ENCODE measurements at regions not wholly inside any gene's neighbourhood (a gene's known extent, or its start where the extent isn't known, plus 50 kb on each side); places are given as distances from the start of the nearest gene placed in this dataset.

DNA sequence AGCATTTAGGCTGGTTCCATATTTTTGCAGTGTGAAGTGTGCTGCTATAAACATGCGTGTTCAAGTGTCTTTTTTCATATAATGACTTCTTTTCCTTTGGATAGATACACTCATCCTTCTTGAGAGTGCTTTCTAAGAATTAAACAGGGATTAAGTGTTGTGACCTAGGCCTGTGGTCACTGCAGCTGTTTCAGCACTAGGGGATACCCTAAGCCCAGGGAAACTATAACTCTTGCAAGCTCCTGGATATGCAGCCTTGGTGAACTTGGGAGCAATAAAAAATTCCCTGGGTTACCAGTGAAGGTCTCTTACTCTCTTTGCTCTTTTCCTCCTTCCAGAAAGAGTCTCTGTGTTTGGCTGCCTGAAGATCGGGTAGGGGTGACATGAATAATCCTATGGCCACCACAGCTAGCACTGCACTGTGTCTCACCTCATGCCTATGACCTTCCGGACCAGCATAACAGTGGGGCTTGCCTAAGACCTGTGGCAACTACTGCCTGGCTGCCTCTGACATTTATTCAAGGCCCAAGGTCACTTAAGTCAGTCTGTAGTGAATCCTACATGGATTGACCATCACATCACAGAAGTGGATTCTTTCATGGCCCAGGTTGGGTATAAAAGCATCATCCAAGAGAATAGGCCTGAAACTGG, 799.7 kb downstream of the DACH1 start:
- Histone ChIP-seq H3K9me3 (ENCODE audit: insufficient read depth, low read depth, low read length) (peaks cover under 1% of the 10 kb centered on the region; the same call in 1 of the 2 replicates), H3K36me3 (ENCODE audit: insufficient read depth, low read depth, low read length) (no peaks in the 10 kb centered on the region), H3K27ac (ENCODE audit: low read length) (no peak overlapping the region), H3K27me3 (ENCODE audit: insufficient read depth, low read length) (no peaks in the 10 kb centered on the region), H3K4me1 (ENCODE audit: insufficient read depth, low read length) (no peaks in the 10 kb centered on the region), H3K9ac (ENCODE audit: low read depth, low read length) (no peak overlapping the region), H3K4me3 (ENCODE audit: low read length) (no peak overlapping the region)

DNA sequence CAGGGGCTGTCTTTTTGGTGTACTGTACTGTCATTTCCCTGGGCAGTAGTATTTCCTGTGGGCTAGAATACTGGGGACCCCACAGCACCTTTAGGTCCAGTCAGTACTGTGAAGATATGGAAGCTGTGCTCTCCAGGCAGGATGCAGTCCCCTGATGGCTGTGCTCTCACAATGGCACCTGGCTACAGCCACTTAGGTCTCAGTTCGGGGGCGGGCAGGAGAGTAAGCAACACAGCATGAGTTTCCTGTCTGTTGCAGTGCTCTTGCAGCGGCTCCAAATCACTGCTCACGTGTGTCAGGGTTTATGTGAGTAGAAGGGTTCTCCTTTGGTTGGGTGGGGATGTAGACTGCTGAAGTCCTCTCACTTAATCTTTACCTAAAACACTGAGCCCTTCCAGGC, 810.4 kb downstream of the DACH1 start:
- no peaks in the 10 kb centered on the region; the same call in 1 of the 2 replicates for H3K9me3 ChIP-seq (ENCODE audit: insufficient read depth, low read depth, low read length)
- no peaks in the 10 kb centered on the region for H3K36me3 ChIP-seq (ENCODE audit: insufficient read depth, low read depth, low read length)
- H3K4me3 ChIP-seq (ENCODE audit: low read length) = no peak overlapping the region
- H3K9ac ChIP-seq (ENCODE audit: low read depth, low read length) = no peak overlapping the region
- no peaks in the 10 kb centered on the region for H3K4me1 ChIP-seq (ENCODE audit: insufficient read depth, low read length)
- H3K27ac ChIP-seq (ENCODE audit: low read length) = no peak overlapping the region
- H3K27me3 ChIP-seq (ENCODE audit: insufficient read depth, low read length) = no peaks in the 10 kb centered on the region

GRCh38 chr13:71055644-71056043, 811.4 kb downstream of the DACH1 start:
- Histone ChIP-seq H3K4me3 (ENCODE audit: low read length) (no peak overlapping the region), H3K9ac (ENCODE audit: low read depth, low read length) (no peak overlapping the region), H3K36me3 (ENCODE audit: insufficient read depth, low read depth, low read length) (no peaks in the 10 kb centered on the region), H3K27ac (ENCODE audit: low read length) (no peak overlapping the region), H3K27me3 (ENCODE audit: insufficient read depth, low read length) (no peaks in the 10 kb centered on the region), H3K4me1 (ENCODE audit: insufficient read depth, low read length) (no peaks in the 10 kb centered on the region), H3K9me3 (ENCODE audit: insufficient read depth, low read depth, low read length) (no peaks in the 10 kb centered on the region)

- Histone ChIP-seq H3K9me3 (ENCODE audit: insufficient read depth, low read depth, low read length) (no peaks in the 10 kb centered on the region), H3K27me3 (ENCODE audit: insufficient read depth, low read length) (no peaks in the 10 kb centered on the region), H3K9ac (ENCODE audit: low read depth, low read length) (no peak overlapping the region), H3K27ac (ENCODE audit: low read length) (no peak overlapping the region), H3K4me3 (ENCODE audit: low read length) (no peak overlapping the region), H3K4me1 (ENCODE audit: insufficient read depth, low read length) (no peaks in the 10 kb centered on the region), H3K36me3 (ENCODE audit: insufficient read depth, low read depth, low read length) (no peaks in the 10 kb centered on the region)
These were observed 812.0 kb downstream of the DACH1 start for GRCh38 chr13:71055047-71055446.

DNA sequence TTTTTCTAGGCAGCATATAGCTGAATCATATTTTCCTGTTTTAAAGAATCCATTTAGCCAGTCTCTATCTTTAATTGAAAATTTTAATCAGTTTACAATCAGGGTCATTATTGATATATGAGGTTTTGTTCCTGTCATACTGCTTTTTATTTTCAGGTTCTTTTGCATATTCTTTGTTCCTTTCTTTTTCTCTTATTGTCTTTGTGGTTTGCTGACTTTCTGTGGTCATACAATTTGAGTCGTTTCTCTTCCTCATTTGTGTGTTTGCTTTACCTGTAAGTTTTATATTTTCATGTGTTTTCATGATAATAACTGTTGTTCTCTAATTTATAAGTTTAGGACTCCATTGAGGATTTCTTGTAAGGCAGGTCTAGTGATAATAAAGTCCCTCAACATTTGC, 812.6 kb downstream of the DACH1 start:
- Histone ChIP-seq H3K9ac (ENCODE audit: low read depth, low read length) (no peak overlapping the region), H3K27me3 (ENCODE audit: insufficient read depth, low read length) (no peaks in the 10 kb centered on the region), H3K4me1 (ENCODE audit: insufficient read depth, low read length) (no peaks in the 10 kb centered on the region), H3K36me3 (ENCODE audit: insufficient read depth, low read depth, low read length) (no peaks in the 10 kb centered on the region), H3K9me3 (ENCODE audit: insufficient read depth, low read depth, low read length) (no peaks in the 10 kb centered on the region), H3K27ac (ENCODE audit: low read length) (no peak overlapping the region), H3K4me3 (ENCODE audit: low read length) (no peak overlapping the region)

- H3K36me3 ChIP-seq (ENCODE audit: insufficient read depth, low read depth, low read length) = no peaks in the 10 kb centered on the region
- H3K27ac ChIP-seq (ENCODE audit: low read length) = no peak overlapping the region
- H3K4me1 ChIP-seq (ENCODE audit: insufficient read depth, low read length) = peaks cover 17% of the 10 kb centered on the region; the same call in 1 of the 2 replicates
- H3K9me3 ChIP-seq (ENCODE audit: insufficient read depth, low read depth, low read length) = no peaks in the 10 kb centered on the region
- no peaks in the 10 kb centered on the region for H3K27me3 ChIP-seq (ENCODE audit: insufficient read depth, low read length)
- no peak overlapping the region for H3K4me3 ChIP-seq (ENCODE audit: low read length)
- H3K9ac ChIP-seq (ENCODE audit: low read depth, low read length) = no peak overlapping the region
These were observed 815.4 kb downstream of the DACH1 start for GRCh38 chr13:71051573-71051972.

GRCh38 chr13:71046360-71047079, 820.5 kb downstream of the DACH1 start:
- Histone ChIP-seq H3K27me3 (ENCODE audit: insufficient read depth, low read length) (no peaks in the 10 kb centered on the region), H3K36me3 (ENCODE audit: insufficient read depth, low read depth, low read length) (no peaks in the 10 kb centered on the region), H3K9me3 (ENCODE audit: insufficient read depth, low read depth, low read length) (no peaks in the 10 kb centered on the region), H3K9ac (ENCODE audit: low read depth, low read length) (0 out of 2 replicates have a peak overlapping the region, but pooled peaks have one; percentile 11), H3K4me3 (ENCODE audit: low read length) (peak overlapping the region; percentile 45), H3K4me1 (ENCODE audit: insufficient read depth, low read length) (peaks cover 24% of the 10 kb centered on the region; the same call in 1 of the 2 replicates), H3K27ac (ENCODE audit: low read length) (peak overlapping the region; percentile 32)

- no peaks in the 10 kb centered on the region for H3K36me3 ChIP-seq (ENCODE audit: insufficient read depth, low read depth, low read length)
- no peak overlapping the region for H3K27ac ChIP-seq (ENCODE audit: low read length)
- H3K4me1 ChIP-seq (ENCODE audit: insufficient read depth, low read length) = peaks cover 26% of the 10 kb centered on the region; the same call in 1 of the 2 replicates
- no peaks in the 10 kb centered on the region for H3K9me3 ChIP-seq (ENCODE audit: insufficient read depth, low read depth, low read length)
- H3K9ac ChIP-seq (ENCODE audit: low read depth, low read length) = no peak overlapping the region
- H3K27me3 ChIP-seq (ENCODE audit: insufficient read depth, low read length) = no peaks in the 10 kb centered on the region
- no peak overlapping the region for H3K4me3 ChIP-seq (ENCODE audit: low read length)
These were observed 821.9 kb downstream of the DACH1 start for GRCh38 chr13:71045101-71045500.

DNA sequence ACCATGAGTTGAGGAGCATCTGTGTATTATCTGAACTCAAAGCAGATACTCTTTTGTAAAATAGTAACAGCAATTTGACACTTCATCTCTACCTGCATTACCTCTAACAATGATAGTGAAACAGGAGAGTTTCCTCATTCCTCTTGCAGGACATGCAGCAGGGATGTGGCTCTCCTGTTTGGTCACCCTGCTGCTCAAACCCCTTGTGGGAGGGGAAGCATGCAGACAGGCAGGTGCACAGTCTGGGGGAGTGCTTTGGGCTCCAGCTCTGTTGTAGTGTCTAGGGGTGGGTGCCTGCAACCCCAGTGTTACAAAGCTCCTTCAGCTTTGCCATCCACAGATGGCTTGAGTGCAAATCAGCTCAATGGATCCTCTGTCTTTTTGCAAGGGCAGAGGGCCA, 827.6 kb downstream of the DACH1 start:
- H3K9ac ChIP-seq (ENCODE audit: low read depth, low read length) = no peak overlapping the region
- H3K36me3 ChIP-seq (ENCODE audit: insufficient read depth, low read depth, low read length) = no peaks in the 10 kb centered on the region
- H3K9me3 ChIP-seq (ENCODE audit: insufficient read depth, low read depth, low read length) = no peaks in the 10 kb centered on the region
- H3K4me3 ChIP-seq (ENCODE audit: low read length) = no peak overlapping the region
- no peaks in the 10 kb centered on the region for H3K27me3 ChIP-seq (ENCODE audit: insufficient read depth, low read length)
- no peak overlapping the region for H3K27ac ChIP-seq (ENCODE audit: low read length)
- peaks cover 5% of the 10 kb centered on the region; the same call in 1 of the 2 replicates for H3K4me1 ChIP-seq (ENCODE audit: insufficient read depth, low read length)

DNA sequence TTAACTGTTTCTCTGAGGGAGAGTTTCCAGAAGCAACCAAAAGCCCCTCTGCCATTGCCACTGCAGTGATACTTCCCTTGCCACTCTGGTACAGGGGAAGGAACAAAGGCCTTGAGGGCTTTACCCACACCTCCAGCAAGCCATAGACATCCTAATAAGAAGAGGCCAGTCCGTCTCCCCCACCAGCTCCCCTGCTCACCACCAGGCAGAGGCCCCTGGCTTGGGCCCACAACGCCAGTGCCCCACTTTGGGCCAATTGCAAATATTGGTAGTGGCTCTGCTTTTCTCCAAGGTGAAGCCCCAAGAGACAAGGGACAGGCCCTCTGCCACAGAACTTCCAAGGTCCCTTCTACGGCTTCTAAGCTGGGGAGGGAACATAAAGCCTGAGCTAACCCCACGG, 833.0 kb downstream of the DACH1 start:
- H3K9me3 ChIP-seq (ENCODE audit: insufficient read depth, low read depth, low read length) = peaks cover 11% of the 10 kb centered on the region
- H3K27me3 ChIP-seq (ENCODE audit: insufficient read depth, low read length) = peaks cover 54% of the 10 kb centered on the region
- H3K27ac ChIP-seq (ENCODE audit: low read length) = no peak overlapping the region
- no peak overlapping the region for H3K4me3 ChIP-seq (ENCODE audit: low read length)
- no peaks in the 10 kb centered on the region for H3K36me3 ChIP-seq (ENCODE audit: insufficient read depth, low read depth, low read length)
- no peaks in the 10 kb centered on the region for H3K4me1 ChIP-seq (ENCODE audit: insufficient read depth, low read length)
- H3K9ac ChIP-seq (ENCODE audit: low read depth, low read length) = no peak overlapping the region

DNA sequence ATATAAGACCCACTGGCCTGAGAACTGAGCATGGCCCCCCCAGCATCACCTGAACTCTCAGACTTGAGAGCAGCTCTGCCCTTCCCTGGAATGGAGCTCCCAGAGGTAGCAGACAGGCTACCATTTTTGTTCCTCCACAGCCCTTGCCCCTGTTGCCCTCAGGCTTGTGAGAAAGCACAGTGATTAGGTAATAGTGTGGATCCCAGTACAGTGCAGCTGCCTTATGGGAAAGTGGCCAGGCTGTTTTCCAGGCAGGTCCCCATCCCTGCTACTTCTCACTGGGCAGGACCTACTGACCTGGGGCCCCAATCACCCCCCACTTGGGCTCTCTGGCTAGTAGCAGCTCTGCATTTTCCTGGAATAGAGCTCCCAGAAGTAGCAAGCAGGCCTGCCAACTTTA, 834.0 kb downstream of the DACH1 start:
- no peaks in the 10 kb centered on the region for H3K36me3 ChIP-seq (ENCODE audit: insufficient read depth, low read depth, low read length)
- H3K4me3 ChIP-seq (ENCODE audit: low read length) = no peak overlapping the region
- H3K9me3 ChIP-seq (ENCODE audit: insufficient read depth, low read depth, low read length) = peaks cover 20% of the 10 kb centered on the region
- H3K9ac ChIP-seq (ENCODE audit: low read depth, low read length) = no peak overlapping the region
- H3K4me1 ChIP-seq (ENCODE audit: insufficient read depth, low read length) = no peaks in the 10 kb centered on the region
- H3K27me3 ChIP-seq (ENCODE audit: insufficient read depth, low read length) = peaks cover 59% of the 10 kb centered on the region
- H3K27ac ChIP-seq (ENCODE audit: low read length) = no peak overlapping the region

GRCh38 chr13:71030784-71031183, 836.2 kb downstream of the DACH1 start:
- H3K36me3 ChIP-seq (ENCODE audit: insufficient read depth, low read depth, low read length) = no peaks in the 10 kb centered on the region
- H3K27ac ChIP-seq (ENCODE audit: low read length) = no peak overlapping the region
- H3K27me3 ChIP-seq (ENCODE audit: insufficient read depth, low read length) = peaks cover 80% of the 10 kb centered on the region
- peaks cover 33% of the 10 kb centered on the region for H3K9me3 ChIP-seq (ENCODE audit: insufficient read depth, low read depth, low read length)
- H3K4me1 ChIP-seq (ENCODE audit: insufficient read depth, low read length) = no peaks in the 10 kb centered on the region
- no peak overlapping the region; the same call in 1 of the 2 replicates for H3K4me3 ChIP-seq (ENCODE audit: low read length)
- no peak overlapping the region for H3K9ac ChIP-seq (ENCODE audit: low read depth, low read length)

Measured in iPS-20b (cell line).